ENCODE measurements at regions not wholly inside any gene's neighbourhood (a gene's known extent, or its start where the extent isn't known, plus 50 kb on each side); places are given as distances from the start of the nearest gene placed in this dataset.

DNA sequence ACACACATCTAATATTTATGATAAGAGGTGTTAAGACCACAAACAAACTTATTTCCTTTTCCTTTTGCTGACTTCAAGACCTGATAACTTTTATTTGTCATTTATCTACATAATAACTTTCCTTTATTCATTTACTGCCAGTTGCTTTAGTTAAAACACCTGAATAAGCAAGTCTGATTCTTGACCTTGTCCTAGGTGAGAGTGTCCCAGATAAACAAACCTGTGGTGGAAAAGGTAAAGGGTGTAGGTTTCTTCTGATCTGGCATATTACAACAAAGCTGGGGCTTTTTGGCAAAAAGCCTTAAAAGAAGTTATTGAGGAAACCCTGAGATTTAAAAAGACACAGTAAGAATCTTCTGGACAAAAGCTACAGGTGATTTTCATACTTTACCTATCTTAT, 191.5 kb downstream of the ZBBX start:
- H3K9me3 Mint-ChIP-seq, result peaks cover 15% of the 10 kb centered on the region
- DNase-seq, result no peak
- intact Hi-C loops (cut with micrococcal nuclease), result no loop called here
- ChIA-PET POLR2A (no interaction called here), CTCF (no interaction called here)
- no peak overlapping the region for H3K27ac Mint-ChIP-seq
- no peaks in the 10 kb centered on the region for H3K36me3 Mint-ChIP-seq
- H3K27me3 Mint-ChIP-seq, result no peaks in the 10 kb centered on the region
- H3K4me1 Mint-ChIP-seq (ENCODE audit: low read depth), result no peaks in the 10 kb centered on the region
- H3K4me3 Mint-ChIP-seq, result no peak overlapping the region

DNA sequence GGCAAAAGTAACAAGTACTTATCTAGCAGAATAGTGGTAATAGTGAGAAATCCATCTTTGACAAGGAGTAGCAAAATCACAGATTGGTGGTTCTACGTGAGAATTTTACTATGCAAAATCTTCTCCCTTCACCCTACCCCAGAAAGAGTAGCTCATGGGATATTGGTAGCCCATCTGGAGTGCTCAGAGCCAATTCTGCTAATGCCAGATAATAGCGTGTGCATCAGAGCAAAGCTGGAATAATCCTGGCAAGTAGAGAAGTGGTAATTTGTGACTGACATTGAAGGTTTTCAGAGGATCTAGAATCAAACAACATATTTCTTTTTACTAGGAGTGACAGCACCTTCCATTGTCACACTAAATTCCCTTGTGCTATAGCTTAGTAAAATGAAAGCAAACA, 192.9 kb downstream of the ZBBX start:
- Mint-ChIP-seq H3K4me3 (no peak overlapping the region), H3K27ac (no peak overlapping the region), H3K4me1 (ENCODE audit: low read depth) (no peaks in the 10 kb centered on the region), H3K36me3 (no peaks in the 10 kb centered on the region), H3K27me3 (no peaks in the 10 kb centered on the region), H3K9me3 (peaks cover 4% of the 10 kb centered on the region)
- POLR2A ChIA-PET, result no interaction called here
- DNase-seq, result no peak
- CTCF ChIA-PET, result no interaction called here
- intact Hi-C loops (cut with micrococcal nuclease), result no loop called here

DNA sequence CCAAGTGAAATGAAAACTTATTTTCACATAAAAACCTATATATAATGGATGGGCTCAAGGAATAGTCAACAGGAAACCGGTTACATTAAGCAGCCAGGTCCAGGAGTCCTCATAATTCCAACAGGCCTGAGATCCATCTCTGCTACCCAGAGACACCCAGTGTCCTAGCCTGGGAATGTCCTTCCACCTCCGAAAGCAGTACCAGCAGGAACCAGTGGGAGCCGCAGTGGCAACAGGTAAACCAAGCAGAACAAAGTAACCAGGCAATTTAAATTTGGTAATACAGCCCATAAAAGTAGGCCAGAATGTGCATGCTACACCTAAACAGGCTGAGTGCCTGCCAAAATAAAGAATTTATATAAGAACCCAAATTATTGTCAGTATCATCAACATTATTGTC, 195.6 kb downstream of the ZBBX start:
- Mint-ChIP-seq H3K9me3 (no peaks in the 10 kb centered on the region), H3K27me3 (no peaks in the 10 kb centered on the region), H3K27ac (no peak overlapping the region), H3K4me1 (ENCODE audit: low read depth) (no peaks in the 10 kb centered on the region), H3K36me3 (no peaks in the 10 kb centered on the region), H3K4me3 (no peak overlapping the region)
- intact Hi-C loops (cut with micrococcal nuclease), result no loop called here
- no peak for DNase-seq
- CTCF ChIA-PET, result no interaction called here
- POLR2A ChIA-PET, result no interaction called here

DNA sequence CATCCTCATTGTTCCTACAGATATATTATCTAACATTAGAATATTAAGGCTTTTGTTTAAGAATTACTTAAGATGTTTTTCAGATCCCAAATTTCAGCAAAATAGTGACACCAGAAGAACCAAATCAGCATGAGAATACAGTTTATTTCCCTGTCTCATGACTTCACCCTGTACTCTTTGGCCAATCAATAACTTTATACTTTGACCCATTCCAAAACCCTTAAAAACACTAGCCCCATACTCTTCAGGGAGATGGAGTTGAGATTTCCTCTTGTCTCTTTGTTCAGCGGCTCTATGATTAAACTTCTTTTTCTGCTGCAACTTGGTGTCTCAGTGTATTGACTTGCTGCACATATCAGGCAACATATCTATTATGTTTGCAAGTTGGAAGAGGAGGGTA, 207.7 kb downstream of the ZBBX start:
- POLR2A ChIA-PET, result no interaction called here
- intact Hi-C loops (cut with micrococcal nuclease), result no loop called here

DNA sequence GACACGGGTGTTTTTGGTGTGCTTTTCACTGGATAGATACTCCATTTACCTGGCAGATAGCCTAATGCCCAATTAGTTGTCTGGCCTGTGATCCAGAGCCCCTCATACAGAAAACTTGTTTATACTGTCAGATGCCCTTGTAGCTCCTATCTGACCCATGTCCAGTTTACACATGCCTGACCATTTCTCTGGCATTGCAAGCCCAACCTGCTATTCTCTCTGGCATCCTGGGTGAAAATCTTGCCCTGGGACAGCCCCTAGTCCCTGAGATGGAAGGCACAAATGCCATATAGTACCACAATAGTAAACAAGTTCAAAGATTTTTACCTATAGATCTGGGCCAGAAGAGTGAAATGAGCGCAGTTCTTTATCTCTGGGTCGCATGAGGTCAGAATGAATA, 212.6 kb downstream of the ZBBX start:
- Mint-ChIP-seq H3K4me1 (ENCODE audit: low read depth) (no peaks in the 10 kb centered on the region), H3K36me3 (no peaks in the 10 kb centered on the region), H3K4me3 (no peak overlapping the region), H3K27ac (no peak overlapping the region), H3K9me3 (no peaks in the 10 kb centered on the region), H3K27me3 (no peaks in the 10 kb centered on the region)
- no peak for DNase-seq
- intact Hi-C loops (cut with micrococcal nuclease), result no loop called here
- POLR2A ChIA-PET, result no interaction called here
- CTCF ChIA-PET, result no interaction called here

More for the DNA sequence above, 207.7 kb downstream of the ZBBX start:
- no peak overlapping the region for H3K27ac Mint-ChIP-seq
- DNase-seq, result no peak
- H3K36me3 Mint-ChIP-seq, result no peaks in the 10 kb centered on the region
- peaks cover 14% of the 10 kb centered on the region for H3K9me3 Mint-ChIP-seq
- H3K27me3 Mint-ChIP-seq, result no peaks in the 10 kb centered on the region
- H3K4me1 Mint-ChIP-seq (ENCODE audit: low read depth), result no peaks in the 10 kb centered on the region
- H3K4me3 Mint-ChIP-seq, result no peak overlapping the region
- CTCF ChIA-PET, result no interaction called here

DNA sequence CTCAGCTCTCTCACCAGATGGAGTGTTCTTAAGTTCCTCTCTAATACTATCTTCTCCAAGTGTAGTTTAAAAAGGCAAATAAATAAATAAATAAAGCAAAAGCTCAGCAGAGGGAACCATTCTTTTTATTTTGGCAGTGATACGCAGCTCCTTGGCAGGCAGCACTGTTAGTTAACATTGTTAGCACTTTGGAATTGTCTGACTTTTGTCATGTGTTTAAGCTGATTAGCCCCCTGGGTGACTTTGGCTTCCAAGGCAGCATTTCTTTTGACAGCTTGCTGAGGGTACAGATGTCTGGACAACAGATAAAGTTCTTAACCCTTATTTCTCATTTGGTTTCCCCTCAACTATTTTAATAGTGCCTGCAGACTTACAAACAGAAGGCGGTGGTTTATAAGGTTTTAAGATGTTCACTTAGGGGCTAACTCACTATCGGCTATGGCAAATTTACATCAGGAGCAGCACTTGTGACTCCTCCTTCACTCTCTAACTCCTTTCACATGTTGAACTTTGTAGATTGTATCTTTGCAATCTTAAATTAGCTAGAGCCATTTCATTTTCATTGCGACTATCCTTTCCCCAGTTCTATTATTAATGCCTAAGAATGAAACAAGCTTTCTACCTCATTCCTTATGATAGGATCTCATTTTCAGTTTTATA, 213.4 kb downstream of the ZBBX start:
- H3K27ac Mint-ChIP-seq, result no peak overlapping the region
- ChIA-PET POLR2A (no interaction called here), CTCF (no interaction called here)
- no peaks in the 10 kb centered on the region for H3K4me1 Mint-ChIP-seq (ENCODE audit: low read depth)
- no peaks in the 10 kb centered on the region for H3K9me3 Mint-ChIP-seq
- intact Hi-C loops (cut with micrococcal nuclease), result no loop called here
- H3K27me3 Mint-ChIP-seq, result no peaks in the 10 kb centered on the region
- H3K4me3 Mint-ChIP-seq, result no peak overlapping the region
- H3K36me3 Mint-ChIP-seq, result no peaks in the 10 kb centered on the region
- DNase-seq, result no peak

DNA sequence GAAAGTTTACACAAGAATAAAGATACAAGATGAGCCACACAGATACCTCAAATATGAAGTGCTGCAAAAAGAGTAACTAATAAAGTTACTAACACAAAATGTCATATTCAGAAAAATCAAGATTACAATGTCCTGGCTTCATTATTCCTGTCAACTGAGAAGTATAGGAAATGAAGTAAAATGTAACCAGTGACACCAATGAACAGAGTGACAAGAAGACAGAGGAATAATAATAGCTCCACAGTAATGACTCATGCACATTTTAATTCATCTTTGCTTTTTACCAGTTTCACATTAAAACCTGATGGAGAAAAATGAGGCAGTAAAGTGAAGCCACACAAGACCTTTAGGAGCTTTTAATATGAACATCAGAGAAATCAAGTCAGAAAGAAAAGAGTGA, 214.1 kb downstream of the ZBBX start:
- Mint-ChIP-seq H3K4me3 (no peak overlapping the region), H3K9me3 (no peaks in the 10 kb centered on the region), H3K36me3 (no peaks in the 10 kb centered on the region), H3K27ac (no peak overlapping the region), H3K27me3 (no peaks in the 10 kb centered on the region), H3K4me1 (ENCODE audit: low read depth) (no peaks in the 10 kb centered on the region)
- no peak for DNase-seq
- POLR2A ChIA-PET, result no interaction called here
- intact Hi-C loops (cut with micrococcal nuclease), result no loop called here
- CTCF ChIA-PET, result no interaction called here

DNA sequence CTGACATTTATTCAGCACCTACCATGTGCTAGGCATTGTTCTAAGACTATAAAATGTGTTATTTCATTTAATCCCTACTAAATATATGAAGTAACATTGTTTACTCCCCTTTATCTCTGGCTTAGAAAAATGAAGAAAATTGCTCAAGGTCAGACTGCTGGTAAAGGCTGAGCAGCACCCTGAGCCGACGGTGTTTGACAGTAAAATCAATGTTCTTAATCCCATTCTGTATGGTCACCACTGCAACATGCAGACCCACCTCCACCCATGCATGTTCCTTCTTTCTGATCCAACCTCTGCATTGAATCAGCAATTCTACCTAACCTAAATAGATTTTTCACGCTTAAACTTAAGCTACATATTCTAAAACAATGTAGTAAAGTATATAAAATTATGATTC, 216.5 kb downstream of the ZBBX start:
- intact Hi-C loops (cut with micrococcal nuclease), result no loop called here
- CTCF ChIA-PET, result no interaction called here
- no peak for DNase-seq
- Mint-ChIP-seq H3K36me3 (no peaks in the 10 kb centered on the region), H3K4me3 (no peak overlapping the region), H3K27ac (no peak overlapping the region), H3K27me3 (no peaks in the 10 kb centered on the region), H3K4me1 (ENCODE audit: low read depth) (no peaks in the 10 kb centered on the region), H3K9me3 (no peaks in the 10 kb centered on the region)
- POLR2A ChIA-PET, result no interaction called here

DNA sequence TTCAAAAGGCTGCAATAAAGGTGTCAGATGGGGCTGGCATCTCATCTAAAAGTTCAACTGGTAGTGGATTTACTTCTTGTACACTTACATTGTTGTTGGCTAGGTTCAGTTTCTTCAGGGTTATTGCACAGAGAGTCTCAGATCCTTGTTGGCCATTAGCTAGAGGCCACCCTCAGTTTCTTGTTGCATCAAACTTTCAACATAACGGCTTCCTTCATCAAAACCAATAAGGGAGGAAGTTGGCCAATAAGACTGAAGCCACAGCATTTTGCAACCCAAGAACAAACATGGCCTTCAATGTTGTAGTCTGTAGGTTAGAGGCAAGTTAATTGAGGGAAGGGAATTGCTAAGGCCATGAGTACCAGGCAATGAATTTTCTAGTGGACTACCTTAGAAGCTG, 218.0 kb downstream of the ZBBX start:
- CTCF ChIA-PET, result no interaction called here
- no peaks in the 10 kb centered on the region for H3K4me1 Mint-ChIP-seq (ENCODE audit: low read depth)

DNA sequence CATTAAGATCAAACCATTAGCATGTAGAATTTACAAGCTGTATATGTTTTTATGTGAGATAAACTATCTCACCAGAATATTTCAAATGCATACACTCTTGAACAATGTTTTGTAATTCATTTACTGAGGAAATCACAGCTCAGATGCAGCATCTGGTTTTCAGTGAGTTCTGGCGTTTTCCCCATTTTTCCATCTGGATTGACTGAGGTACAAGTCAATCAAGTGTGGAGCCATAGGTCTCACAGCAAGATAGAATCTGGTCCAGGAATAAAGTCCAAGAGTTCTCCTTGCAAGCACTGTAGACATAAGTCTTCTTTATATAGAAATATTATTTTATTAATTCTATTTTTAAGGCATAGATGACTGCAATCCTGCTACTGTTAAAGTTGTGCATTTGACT, 219.3 kb downstream of the ZBBX start:
- H3K36me3 Mint-ChIP-seq, result no peaks in the 10 kb centered on the region
- no peak for DNase-seq
- ChIA-PET CTCF (no interaction called here), POLR2A (no interaction called here)
- intact Hi-C loops (cut with micrococcal nuclease), result no loop called here
- H3K27ac Mint-ChIP-seq, result no peak overlapping the region
- no peaks in the 10 kb centered on the region for H3K27me3 Mint-ChIP-seq
- no peaks in the 10 kb centered on the region for H3K4me1 Mint-ChIP-seq (ENCODE audit: low read depth)
- no peak overlapping the region for H3K4me3 Mint-ChIP-seq
- peaks cover 13% of the 10 kb centered on the region for H3K9me3 Mint-ChIP-seq

More for the DNA sequence above, 218.0 kb downstream of the ZBBX start:
- Mint-ChIP-seq H3K36me3 (no peaks in the 10 kb centered on the region), H3K27ac (no peak overlapping the region), H3K4me3 (no peak overlapping the region), H3K27me3 (no peaks in the 10 kb centered on the region), H3K9me3 (peaks cover 5% of the 10 kb centered on the region)
- no peak for DNase-seq
- intact Hi-C loops (cut with micrococcal nuclease), result no loop called here
- POLR2A ChIA-PET, result no interaction called here

DNA sequence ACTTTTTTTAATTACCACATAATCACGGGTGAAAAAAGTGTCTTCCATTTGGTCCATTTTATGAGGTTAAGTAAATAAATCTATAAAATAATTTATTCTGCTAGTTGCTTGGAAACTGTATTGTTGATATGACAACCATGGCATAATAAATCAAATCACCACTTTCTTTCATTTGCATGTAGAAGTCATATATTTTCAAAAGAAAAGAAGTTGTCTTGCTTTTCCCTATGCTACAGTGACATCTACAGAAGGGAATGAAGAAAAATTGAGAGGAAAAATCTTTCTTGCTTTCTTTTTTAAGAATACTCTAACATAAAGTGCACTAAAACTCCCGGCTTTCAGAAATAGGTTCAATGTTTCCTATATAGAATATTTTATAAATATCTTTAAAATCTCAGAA, 228.5 kb downstream of the ZBBX start:
- Mint-ChIP-seq H3K36me3 (no peaks in the 10 kb centered on the region), H3K9me3 (peaks cover 18% of the 10 kb centered on the region), H3K27ac (no peak overlapping the region), H3K4me1 (ENCODE audit: low read depth) (no peaks in the 10 kb centered on the region), H3K27me3 (no peaks in the 10 kb centered on the region), H3K4me3 (no peak overlapping the region)
- DNase-seq, result no peak
- intact Hi-C loops (cut with micrococcal nuclease), result no loop called here
- POLR2A ChIA-PET, result no interaction called here
- CTCF ChIA-PET, result no interaction called here

DNA sequence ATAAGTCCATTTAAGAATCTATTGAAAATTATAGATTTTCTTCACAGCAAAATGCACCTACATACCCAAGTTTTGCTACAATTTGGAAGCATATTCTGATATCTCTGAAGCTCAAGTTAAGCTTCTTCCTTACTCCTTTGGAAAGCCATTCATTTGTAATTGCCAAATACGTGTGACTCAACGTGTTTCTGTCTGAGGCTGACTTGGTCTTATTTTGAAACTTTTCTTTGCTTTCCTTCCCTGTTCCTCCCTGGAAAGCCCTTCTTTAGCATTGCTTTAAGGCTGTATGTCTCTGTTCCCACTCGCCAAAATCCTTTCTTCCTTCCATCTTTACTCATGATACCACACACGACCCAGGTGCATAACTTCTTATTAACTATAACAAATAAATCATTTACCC, 232.0 kb downstream of the ZBBX start:
- ChIA-PET POLR2A (no interaction called here), CTCF (no interaction called here)
- Mint-ChIP-seq H3K36me3 (no peaks in the 10 kb centered on the region), H3K4me1 (ENCODE audit: low read depth) (no peaks in the 10 kb centered on the region), H3K27me3 (no peaks in the 10 kb centered on the region), H3K4me3 (no peak overlapping the region), H3K27ac (no peak overlapping the region), H3K9me3 (no peaks in the 10 kb centered on the region)
- intact Hi-C loops (cut with micrococcal nuclease), result no loop called here
- no peak for DNase-seq

DNA sequence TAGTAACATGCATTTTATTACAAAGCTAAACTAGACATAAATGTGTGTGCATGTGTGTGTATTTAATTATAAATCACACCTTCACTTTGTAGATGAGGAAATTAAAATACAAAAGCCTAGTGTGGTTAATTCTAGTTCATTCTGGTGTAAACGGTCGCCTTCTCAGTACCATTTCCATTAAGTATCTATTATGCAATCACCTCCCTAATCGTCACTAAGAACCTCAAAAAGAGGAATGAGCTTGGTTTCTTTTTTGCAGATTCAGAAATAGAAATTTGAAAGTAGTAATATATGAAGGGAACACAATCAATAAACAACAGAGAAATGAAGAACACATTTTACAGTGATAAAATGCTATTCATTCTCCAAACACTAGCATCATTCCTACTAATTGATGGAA, 233.2 kb downstream of the ZBBX start:
- intact Hi-C loops (cut with micrococcal nuclease), result no loop called here
- Mint-ChIP-seq H3K9me3 (no peaks in the 10 kb centered on the region), H3K36me3 (no peaks in the 10 kb centered on the region), H3K4me1 (ENCODE audit: low read depth) (no peaks in the 10 kb centered on the region), H3K27me3 (no peaks in the 10 kb centered on the region), H3K27ac (no peak overlapping the region), H3K4me3 (no peak overlapping the region)
- no peak for DNase-seq
- ChIA-PET CTCF (no interaction called here), POLR2A (no interaction called here)
